Uterus (tissue), 2 donors: ENCODE measurements at regions not wholly inside any gene's neighbourhood (a gene's known extent, or its start where the extent isn't known, plus 50 kb on each side); places are given as distances from the start of the nearest gene placed in this dataset.

ENCODE experiments used
- POLR2A ChIP-seq, 2 donors: fragments of 450-650 bp; IDR thresholded peaks; one replicate each; pipeline ENCODE4 v1.6.1; 2016; ENCODE audit warnings: antibody characterized with exemption in 2 of 2, mild to moderate bottlenecking in 1 of 2, moderate library complexity in 1 of 2
- TF ChIP-seq, protein P1 (sequence below), 4 experiments: fragments of 200-600 bp in 2 of 4; fragments of 450-650 bp in 2 of 4; sonication (generic) in 2 of 4; IDR thresholded peaks; one replicate each; pipeline ENCODE4 v1.5.1; 2016 to 2019; ENCODE audit warnings: antibody characterized with exemption in 4 of 4, mild to moderate bottlenecking in 2 of 4, moderate library complexity in 1 of 4

DNA sequence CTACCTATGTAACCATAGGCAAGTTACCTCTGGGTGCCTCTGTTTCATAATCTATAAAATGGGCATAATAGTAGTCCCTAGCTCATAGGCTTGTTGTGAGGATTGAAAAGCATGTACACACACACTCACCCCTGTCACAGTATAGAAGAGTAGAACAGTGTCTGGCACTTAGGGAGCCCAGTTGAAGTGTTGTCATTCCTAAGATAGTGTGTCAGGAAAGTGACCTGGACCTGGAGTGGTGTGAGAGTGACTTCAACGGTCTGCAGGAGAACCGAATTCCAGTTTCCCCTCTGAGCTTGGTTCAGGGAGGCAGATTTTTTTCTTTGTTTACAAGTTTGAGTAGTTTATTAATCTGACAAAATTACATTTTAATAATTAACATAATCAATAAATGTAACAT, 229.9 kb upstream of the MAP3K7 start:
- TF ChIP-seq, protein P1, sequence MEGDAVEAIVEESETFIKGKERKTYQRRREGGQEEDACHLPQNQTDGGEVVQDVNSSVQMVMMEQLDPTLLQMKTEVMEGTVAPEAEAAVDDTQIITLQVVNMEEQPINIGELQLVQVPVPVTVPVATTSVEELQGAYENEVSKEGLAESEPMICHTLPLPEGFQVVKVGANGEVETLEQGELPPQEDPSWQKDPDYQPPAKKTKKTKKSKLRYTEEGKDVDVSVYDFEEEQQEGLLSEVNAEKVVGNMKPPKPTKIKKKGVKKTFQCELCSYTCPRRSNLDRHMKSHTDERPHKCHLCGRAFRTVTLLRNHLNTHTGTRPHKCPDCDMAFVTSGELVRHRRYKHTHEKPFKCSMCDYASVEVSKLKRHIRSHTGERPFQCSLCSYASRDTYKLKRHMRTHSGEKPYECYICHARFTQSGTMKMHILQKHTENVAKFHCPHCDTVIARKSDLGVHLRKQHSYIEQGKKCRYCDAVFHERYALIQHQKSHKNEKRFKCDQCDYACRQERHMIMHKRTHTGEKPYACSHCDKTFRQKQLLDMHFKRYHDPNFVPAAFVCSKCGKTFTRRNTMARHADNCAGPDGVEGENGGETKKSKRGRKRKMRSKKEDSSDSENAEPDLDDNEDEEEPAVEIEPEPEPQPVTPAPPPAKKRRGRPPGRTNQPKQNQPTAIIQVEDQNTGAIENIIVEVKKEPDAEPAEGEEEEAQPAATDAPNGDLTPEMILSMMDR (IDR thresholded peaks at IDR 0.05) = no peak
- no peak for TF ChIP-seq POLR2A (IDR thresholded peaks at IDR 0.05)
